SKM-1 (cell line): ENCODE measurements at regions not wholly inside any gene's neighbourhood (a gene's known extent, or its start where the extent isn't known, plus 50 kb on each side); places are given as distances from the start of the nearest gene placed in this dataset.

ENCODE experiments used
- DNase-seq: peaks from one replicate; lab custom pipeline; 2025; ENCODE audit not compliant: unreplicated experiment; lab: John Stamatoyannopoulos, UW

DNA sequence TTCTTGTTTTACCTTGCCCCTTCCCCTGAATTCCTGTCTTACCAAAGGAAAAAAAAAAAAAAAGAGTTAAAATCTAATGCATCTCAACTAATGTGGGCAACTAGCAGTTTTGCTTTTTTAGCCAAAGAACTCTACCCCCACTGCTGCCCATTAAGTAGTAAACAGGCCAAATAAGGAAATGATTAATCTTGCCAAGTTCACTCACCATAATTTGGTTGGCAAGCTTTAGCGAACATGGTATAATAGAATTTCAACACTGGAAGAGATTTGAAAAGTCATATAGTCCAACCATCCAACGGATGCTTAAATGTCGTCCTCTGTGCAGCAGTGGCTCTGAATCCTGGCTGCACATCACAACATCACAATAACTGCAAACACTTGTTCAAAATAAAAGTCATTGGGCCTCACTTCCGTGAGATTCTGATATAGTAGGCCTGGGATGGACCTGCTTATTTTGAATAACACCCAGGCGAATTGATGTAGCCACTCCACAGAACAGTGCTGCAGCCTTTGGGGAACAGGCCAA, 142.0 kb upstream of the UBE2E1 start:
- no peak for DNase-seq

DNA sequence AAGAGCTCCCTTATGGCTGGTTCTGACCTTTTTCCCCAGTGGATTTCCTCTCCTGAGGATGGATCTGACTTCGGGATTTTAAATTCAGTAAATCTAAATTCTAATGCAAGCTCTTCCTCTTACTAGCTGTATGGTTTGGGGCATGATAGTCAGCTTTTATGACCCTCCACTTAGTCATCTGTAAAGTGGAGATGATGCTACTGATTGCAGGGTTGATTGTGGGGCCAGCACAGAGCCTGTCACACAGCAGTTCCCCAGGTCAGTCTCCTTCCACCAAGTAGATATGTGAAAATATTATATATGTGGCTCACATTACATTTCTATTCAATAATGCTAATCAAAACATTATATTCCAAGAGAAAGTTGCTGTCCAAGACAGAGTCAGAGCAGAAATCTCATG, 141.3 kb upstream of the UBE2E1 start:
- no peak for DNase-seq

GRCh38 chr3:23665741-23666140, 140.0 kb upstream of the UBE2E1 start:
- no peak for DNase-seq

DNA sequence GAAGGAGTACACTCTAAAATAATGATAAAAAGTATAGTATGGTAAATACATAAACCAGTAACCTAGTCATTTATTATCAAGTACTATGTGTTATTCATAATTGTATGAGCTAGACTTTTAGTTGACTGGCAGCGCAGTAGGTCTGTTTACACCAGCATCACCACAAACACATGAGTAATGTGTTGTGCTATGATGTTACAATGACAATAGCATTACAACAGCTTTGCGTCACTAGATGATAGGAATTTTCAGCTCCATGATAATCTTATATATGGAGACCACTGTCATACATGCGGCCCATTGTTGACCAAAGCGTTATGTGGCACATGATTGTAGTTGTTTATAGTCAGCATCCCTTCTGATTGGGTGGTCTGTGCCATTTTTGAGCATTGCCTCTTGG, 138.9 kb upstream of the UBE2E1 start:
- DNase-seq = no peak

DNA sequence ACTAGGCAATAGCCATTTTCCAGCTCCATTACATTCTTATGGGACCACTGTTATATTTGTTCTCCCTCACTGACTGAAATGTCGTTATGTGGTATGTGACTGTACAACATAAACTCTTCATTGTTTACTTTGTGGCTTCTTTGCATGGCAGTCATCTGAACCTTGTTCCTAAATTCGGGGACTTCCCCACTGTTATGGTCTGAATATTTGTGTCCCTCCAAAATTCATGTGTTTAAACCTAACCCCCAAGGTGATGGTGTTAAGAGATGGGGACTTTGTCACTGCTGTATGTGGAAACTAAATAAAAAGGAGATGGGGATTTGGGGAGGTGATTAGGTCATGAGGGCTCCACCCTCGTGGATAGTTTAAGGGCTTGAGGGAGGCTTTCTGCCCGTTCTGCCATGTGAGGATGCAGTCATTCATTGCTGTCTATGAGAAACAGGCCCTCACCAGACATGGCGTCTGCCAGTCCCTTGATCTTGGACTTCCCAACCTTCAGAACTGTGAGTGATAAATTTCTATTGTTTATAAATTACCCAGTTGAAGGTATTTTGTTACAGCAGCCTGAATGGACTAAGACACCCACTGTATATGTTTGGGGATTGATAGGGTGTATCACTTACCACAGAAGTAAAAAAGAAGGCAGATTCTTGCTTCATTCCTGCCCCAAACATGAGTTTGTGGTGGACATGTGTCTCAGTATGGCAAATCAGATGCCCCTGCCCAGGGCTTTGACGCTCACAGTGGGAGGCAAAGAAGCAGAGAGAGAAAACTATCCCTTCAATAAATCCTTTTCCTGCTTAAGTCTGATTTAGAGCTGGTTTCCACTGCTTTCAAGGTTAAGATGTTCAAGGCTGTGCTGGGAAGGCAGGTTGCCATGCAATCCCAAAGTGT, 138.0 kb upstream of the UBE2E1 start:
- DNase-seq = no peak

- no peak for DNase-seq
Measured at GRCh38 chr3:23668430-23668904, 137.3 kb upstream of the UBE2E1 start.

GRCh38 chr3:23669541-23670255, 136.1 kb upstream of the UBE2E1 start:
- no peak for DNase-seq

DNA sequence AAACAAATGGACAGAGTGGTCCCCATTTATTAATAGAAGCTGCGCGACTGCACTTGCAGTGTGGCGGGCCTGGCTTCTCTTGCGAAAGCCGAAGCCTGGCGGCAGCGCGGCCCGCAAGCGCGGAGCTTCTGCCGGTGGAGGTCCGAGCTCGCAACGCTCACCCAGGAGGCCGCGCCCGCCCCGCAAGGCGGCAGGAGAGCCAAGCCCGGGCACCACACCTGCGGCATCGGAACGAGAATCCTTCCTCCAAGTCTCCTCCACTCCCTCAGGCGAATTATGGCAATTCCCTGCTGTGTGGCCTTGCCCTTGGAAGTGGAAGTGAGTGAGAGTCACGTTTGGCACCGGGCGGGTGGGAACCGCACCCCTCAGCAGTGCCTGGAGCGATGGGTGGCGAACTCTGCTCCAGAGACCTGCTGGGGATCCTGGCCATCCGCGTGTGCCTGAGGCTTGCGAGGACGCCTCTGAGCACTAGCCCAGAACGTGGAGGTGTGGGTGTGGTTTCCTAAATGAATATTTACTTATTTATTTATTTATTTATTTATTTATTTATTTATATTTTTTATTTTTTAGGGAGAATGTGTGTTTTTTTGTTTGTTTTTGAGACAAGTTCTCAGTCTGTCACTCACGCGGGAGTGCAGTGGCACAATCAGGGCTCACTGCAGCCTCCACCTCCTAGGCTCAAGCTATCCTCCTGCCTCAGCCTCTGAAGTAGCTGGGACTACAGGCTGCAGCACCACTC, 133.7 kb upstream of the UBE2E1 start:
- DNase-seq = no peak

DNA sequence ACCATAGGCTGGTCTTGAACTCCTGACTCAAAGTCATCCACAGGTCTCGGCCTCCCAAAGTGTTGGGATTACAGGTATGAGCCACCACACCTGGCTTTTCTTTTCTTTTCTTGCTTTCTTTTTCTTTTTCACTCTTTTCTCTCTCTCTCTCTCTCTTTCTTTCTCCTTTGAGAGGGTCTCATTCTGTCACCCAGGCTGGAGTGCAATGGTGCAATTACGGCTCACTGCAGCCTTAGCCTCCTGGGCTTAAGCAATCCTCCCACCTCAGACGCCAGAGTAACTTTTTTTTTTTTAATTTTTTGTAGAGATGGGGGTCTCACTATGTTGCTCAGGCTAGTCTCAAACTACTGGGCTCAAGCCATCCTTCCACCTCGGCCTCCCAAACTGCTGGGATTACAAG, 133.1 kb upstream of the UBE2E1 start:
- no peak for DNase-seq

DNA sequence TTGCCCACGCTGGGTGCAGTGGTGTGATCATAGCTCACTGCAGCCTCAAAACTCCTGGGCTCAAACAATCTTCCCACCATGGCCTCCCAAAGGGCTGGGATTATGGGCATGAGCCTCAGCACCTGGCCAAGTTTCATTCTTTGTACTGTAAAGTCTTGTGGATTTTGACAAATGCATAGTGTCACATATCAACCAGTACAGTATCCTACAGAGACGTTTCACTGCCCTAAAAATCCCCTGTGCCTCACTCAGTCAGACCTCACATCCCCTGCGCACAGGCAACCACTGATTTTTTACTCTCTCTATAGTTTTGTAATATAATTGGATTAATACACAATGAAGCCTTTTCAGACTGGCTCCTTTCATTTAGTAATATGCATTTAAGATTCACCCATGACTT, 130.7 kb upstream of the UBE2E1 start:
- DNase-seq = no peak

DNA sequence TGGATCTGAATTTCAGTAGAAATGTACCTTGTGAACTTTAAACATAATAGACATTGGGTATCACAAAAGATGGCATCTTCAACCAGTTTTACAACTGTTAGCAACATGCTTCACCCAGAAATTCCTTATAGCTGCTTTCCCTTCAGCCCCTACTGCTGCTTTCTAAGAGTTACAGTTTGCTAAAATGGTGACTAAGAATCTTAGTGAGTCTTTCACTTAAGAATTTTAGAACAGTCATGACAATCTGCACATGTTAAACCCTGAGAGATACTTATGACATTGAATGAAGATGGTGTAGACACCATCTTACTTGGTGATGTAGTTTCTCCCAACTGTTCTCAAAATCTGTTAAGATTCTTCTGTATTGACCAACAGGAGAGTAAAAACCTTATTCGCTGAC, 129.7 kb upstream of the UBE2E1 start:
- no peak for DNase-seq

DNA sequence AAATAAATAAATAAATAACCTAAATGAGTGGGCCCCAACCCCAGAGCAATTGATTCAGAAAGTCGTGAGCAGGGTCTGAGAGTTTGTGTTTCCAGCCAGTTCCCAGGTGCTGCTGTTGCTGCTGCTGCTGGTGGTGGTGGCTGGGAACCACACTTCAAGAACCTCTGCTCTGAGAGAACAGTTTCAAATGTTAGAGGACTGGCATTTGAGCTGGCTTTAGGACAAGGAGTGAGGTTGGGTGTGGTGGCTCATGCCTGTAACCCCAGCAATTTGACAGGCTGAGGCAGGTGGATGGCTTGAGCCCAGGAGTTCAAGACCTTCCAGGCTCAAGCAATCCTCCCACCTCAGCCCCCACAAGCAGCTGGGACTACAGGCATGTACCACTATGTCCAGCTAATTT, 123.1 kb upstream of the UBE2E1 start:
- DNase-seq = no peak

- no peak for DNase-seq
Measured at GRCh38 chr3:23685541-23686258, 120.1 kb upstream of the UBE2E1 start.

DNA sequence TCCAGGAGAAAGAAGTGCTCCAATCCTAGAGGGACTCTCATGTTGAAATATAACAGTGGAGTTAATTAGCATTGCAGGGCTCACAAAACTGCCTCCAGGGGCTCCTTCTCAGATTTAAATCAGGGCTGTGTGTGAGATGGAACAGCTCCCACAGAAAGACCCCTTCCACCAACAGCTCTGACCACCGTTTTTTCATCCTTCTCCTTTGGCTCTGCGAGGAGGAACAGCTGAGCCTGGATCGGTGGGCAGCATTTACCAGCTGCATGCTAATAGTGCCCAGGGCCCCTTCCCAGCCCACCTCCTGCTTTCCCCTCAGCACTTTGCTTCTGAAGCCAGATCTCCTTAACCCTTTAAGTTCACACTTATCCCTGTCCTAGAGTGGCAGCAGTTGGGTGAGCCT, 119.2 kb upstream of the UBE2E1 start:
- no peak for DNase-seq

GRCh38 chr3:23691357-23691895, 114.3 kb upstream of the UBE2E1 start:
- DNase-seq = no peak

- DNase-seq = no peak
Measured at GRCh38 chr3:23696842-23697241, 108.9 kb upstream of the UBE2E1 start.

DNA sequence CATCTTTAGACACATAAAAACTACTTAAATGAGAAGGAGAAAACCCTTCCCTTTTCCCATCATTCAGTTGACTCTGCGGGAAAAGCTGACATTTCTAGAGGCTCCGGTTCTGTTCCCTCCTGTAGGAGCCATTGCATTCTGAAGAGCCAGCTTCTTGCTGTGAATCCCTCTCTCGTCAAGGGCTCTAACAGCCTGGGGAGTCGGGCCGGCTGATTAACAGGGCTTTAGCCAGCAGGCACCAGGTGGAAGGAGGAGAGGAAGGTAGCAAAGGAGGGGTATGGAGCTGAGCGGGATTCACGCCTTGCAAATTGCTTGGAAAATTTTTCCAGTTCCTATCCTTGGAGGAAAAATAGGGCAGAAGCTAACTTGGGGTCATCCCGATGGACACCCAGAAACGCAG, 108.3 kb upstream of the UBE2E1 start:
- no peak for DNase-seq

DNA sequence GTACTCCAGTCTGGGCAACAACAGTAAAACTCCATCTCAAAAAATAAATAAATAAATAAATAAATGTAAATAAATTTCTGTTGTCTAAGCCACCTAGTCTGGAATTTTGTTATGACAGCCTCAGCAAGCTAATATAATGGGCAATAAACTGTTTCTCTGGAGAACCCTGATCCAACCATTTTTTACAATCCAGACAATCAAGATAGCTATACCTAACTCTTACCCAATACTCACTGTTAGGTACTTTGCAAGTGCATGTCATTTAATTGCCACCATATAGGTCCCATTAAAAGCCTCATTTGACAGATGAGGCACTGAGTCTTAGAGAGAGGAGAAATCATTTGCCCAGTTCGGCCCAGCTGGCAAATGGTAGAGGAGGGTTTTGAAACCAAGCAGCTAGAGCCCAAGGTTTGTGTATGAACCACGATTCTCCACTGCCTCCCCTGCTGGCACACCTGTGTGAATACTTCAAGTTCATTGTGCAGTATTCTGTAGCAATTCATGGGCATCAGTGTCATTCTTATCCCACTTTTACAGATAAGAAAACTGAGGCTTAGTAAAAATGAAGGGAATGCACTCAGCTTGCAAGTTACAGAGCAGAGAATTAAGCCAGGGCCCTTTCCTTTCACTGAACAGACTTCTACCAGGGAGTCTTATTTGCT, 107.0 kb upstream of the UBE2E1 start:
- DNase-seq = no peak

DNA sequence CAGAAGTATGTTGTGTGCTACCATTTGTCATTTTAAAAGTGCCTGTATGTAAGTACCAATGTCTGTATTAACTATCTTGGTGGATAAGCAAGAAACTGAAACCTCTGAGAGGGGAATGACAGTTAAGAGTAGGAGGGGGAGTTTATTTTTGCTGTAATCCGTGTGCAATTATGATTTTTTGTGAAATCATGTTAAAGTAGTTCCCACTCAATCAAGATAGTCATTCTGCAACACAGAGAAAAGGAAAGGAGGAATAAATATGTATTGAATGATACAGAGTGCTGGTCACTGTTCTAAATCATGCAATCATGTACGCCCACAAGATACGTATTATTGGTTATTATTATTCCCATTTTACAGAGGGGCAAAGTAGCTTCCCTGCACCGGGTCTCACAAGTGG, 105.1 kb upstream of the UBE2E1 start:
- DNase-seq = no peak
